GM23248 (cell line): ENCODE measurements at regions not wholly inside any gene's neighbourhood (a gene's known extent, or its start where the extent isn't known, plus 50 kb on each side); places are given as distances from the start of the nearest gene placed in this dataset.
"Not testable (repeated sequence)": the region's sequence is repeated elsewhere in the genome, so short reads cannot be mapped to it uniquely, and the experiment has no call there.

Experiments
- EZH2 ChIP-seq: fragments of 200-600 bp; sonication (generic); IDR thresholded peaks from 2 replicates; pipeline ENCODE4 v1.6.1; 2018; ENCODE audit warnings: antibody characterized with exemption, mild to moderate bottlenecking; ENCODE audit not compliant: insufficient read depth, poor library complexity, severe bottlenecking
- EZH2phosphoT487 ChIP-seq: fragments of 200-600 bp; sonication (generic); IDR thresholded peaks from 2 replicates; pipeline ENCODE4 v1.6.1; 2018; ENCODE audit warnings: antibody characterized with exemption, moderate library complexity, mild to moderate bottlenecking, low read depth; ENCODE audit not compliant: insufficient read depth

- not testable (repeated sequence) for TF ChIP-seq EZH2, EZH2phosphoT487
These were observed 92.8 kb upstream of the ACSL3 start for GRCh38 chr2:222768019-222768418.
